IPS-NIHi7 (cell line): ENCODE measurements at regions not wholly inside any gene's neighbourhood (a gene's known extent, or its start where the extent isn't known, plus 50 kb on each side); places are given as distances from the start of the nearest gene placed in this dataset.
"Not testable (repeated sequence)": the region's sequence is repeated elsewhere in the genome, so short reads cannot be mapped to it uniquely, and the experiment has no call there.

Source experiments
- DNase-seq: peaks from one replicate; pipeline ENCODE4 v3.0.0; 2012; ENCODE audit warnings: mixed read lengths; ENCODE audit errors: extremely low spot score

- DNase-seq: not testable (repeated sequence)
These were observed 350.1 kb downstream of the NSUN3 start for GRCh38 chr3:94412936-94413335.

- no peak for DNase-seq
These were observed 350.7 kb downstream of the NSUN3 start for GRCh38 chr3:94413336-94414108.

- DNase-seq: no peak
These were observed 351.6 kb downstream of the NSUN3 start for GRCh38 chr3:94414418-94414817.

GRCh38 chr3:94416768-94417167 lies 353.9 kb downstream of the NSUN3 start:
- no peak for DNase-seq

- DNase-seq: no peak
These were observed 355.1 kb downstream of the NSUN3 start for GRCh38 chr3:94417963-94418455.

GRCh38 chr3:94420931-94421330 lies 358.1 kb downstream of the NSUN3 start:
- DNase-seq: no peak

- no peak for DNase-seq
These were observed 360.7 kb downstream of the NSUN3 start for GRCh38 chr3:94423578-94423977.

- DNase-seq: no peak
These were observed 366.7 kb downstream of the NSUN3 start for GRCh38 chr3:94429517-94429916.

GRCh38 chr3:94431876-94432570 lies 369.2 kb downstream of the NSUN3 start:
- no peak for DNase-seq

GRCh38 chr3:94433811-94434210 lies 370.9 kb downstream of the NSUN3 start:
- no peak for DNase-seq

- no peak for DNase-seq
These were observed 378.1 kb downstream of the NSUN3 start for GRCh38 chr3:94440767-94441493.

GRCh38 chr3:94441494-94441847 lies 378.6 kb downstream of the NSUN3 start:
- no peak for DNase-seq

- no peak for DNase-seq
These were observed 391.0 kb downstream of the NSUN3 start for GRCh38 chr3:94453864-94454263.

- DNase-seq: no peak
These were observed 396.3 kb downstream of the NSUN3 start for GRCh38 chr3:94459167-94459566.

- DNase-seq: no peak
These were observed 398.1 kb downstream of the NSUN3 start for GRCh38 chr3:94460931-94461330.

GRCh38 chr3:94462931-94463330 lies 400.1 kb downstream of the NSUN3 start:
- DNase-seq: no peak

- no peak for DNase-seq
These were observed 409.6 kb downstream of the NSUN3 start for GRCh38 chr3:94472511-94472910.

- DNase-seq: no peak
These were observed 418.5 kb downstream of the NSUN3 start for GRCh38 chr3:94481226-94481898.

- DNase-seq: no peak
These were observed 419.8 kb downstream of the NSUN3 start for GRCh38 chr3:94482686-94483085.

GRCh38 chr3:94483403-94483802 lies 420.5 kb downstream of the NSUN3 start:
- no peak for DNase-seq

GRCh38 chr3:94494992-94495391 lies 432.1 kb downstream of the NSUN3 start:
- DNase-seq: no peak

- no peak for DNase-seq
These were observed 437.3 kb downstream of the NSUN3 start for GRCh38 chr3:94500146-94500545.
